NCI-H524 (cell line): ENCODE measurements at regions not wholly inside any gene's neighbourhood (a gene's known extent, or its start where the extent isn't known, plus 50 kb on each side); places are given as distances from the start of the nearest gene placed in this dataset.
A peak's percentile ranks its signal among the peaks of the same experiment; 100 is the strongest.
"Not testable (repeated sequence)": the region's sequence is repeated elsewhere in the genome, so short reads cannot be mapped to it uniquely, and the experiment has no call there.

ENCODE experiments used
- DNase-seq, 2 experiments: peaks; one replicate each; lab custom pipeline; 2025; lab: John Stamatoyannopoulos, UW

DNA sequence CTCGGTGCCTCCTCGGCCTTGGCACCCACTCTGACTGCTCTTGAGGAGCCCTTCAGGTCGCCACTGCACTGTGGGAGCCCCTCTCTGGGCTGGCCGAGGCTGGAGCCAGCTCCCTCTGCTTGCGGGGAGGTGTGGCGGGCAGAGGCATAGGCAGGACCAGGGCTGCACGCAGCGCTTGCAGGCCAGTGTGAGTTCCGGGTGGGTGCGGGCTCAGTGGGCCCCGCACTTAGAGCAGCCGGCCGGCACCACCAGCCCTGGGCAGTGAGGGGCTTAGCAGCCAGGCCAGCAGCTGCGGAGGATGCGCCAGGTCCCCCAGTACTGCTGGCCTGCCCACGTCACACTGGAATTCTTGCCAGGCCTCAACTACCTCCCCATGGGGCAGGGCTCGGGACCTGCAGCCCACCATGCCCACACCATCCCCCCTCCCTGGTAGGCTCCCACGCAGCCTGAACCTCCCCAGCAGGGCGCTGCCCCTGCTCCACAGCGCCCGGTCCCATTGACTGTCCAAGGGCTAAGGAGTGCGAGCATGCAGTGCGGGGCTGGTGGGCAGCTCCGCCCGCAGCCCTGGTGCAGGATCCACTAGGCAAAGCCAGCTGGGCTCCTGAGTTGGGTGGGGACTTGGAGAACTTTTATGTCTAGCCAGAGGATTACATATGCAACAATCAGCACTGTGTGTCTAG, 602.9 kb upstream of the ST8SIA4 start:
- DNase-seq, result no peak

DNA sequence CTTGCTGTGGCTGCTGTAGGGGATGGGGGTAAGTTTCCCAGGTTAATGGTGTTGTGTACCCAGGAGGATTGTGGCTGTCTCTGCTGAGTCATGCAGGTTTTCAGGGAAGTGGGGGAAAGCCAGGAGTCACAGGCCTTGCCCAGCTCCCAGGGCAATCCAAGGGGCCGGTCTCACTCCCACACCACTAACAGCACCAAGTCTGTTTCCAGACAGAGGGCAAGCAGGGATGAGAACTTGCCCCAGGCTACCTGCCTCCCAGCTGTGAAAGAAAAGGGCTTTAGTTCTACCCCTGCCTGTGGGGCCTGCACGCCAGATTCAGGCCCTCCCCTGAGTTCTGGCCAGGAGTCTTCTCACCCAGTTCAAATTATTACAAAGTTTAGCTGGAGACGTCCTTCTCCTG, 579.8 kb upstream of the ST8SIA4 start:
- DNase-seq, result no peak

DNA sequence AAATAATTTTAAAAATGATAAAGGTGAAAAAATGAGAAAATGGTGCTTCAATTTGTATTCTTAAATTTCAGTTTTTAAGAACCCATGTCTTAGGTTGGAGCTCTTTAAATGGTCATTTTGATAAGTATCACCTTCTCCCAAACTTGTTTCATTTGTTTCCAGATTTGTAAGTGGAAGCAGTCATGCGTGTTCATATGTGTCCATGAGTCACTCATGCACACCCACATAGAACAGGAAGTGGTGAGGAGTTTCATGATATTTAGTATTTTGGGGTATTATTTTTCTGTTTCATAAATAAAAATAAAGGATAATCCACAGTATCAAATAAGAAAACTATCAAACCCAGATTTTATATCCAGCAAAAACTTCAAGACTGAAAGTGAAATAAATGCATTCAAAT, 570.4 kb upstream of the ST8SIA4 start:
- DNase-seq, result no peak

DNA sequence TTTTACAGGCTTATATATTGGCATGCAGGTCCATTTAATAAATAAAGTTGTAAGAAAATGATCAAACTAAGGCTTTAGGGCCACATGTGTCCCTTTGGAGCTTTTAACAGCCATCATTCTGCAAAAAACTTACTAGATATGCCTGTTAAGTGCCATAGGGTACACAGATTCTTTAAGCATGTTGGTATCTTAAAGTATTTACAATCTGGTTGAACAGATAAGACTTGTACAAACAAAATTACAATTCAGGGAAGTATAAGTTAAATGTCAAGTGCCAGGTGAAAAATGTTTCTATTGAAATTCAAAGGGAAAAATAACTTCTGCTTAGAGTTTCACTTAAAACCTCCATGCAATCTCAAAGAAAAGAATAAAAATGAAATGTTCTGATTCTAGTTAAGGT, 558.4 kb upstream of the ST8SIA4 start:
- no peak for DNase-seq

DNA sequence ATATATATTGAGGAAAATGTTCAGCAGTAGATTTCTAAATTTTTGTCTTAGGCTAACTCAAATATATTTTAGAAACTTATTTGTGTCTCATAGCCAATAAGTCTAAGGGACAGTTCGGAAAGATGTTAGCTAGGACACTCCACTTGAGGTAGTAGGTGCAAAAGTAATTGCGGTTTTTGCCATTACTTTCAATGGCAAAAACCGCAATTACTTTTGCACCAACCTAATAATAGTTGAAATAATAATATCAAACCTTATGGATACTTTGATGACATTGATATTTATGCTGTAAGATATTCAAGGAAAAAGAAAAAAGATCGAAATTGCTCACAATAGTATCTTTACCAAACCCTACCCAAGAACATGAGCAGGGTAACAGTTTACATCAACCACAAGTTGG, 555.5 kb upstream of the ST8SIA4 start:
- DNase-seq, result no peak

DNA sequence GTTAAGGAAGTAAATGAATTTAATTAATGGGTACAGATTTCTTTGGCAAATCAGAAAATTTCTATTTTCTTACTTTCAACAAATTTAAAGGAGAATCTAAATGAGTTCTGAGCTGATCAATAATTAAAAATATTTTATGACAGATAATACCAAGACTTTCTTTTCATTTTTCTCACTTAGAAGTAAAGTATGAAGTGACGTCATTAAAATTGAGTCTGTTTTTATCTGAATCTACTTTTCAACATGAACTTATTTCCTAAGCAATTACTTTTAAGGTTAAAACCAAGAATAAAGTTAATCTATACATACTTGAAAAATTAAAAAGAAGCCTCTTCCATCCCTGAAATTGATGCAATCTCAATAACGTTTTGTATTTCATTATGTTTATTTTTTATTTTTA, 552.8 kb upstream of the ST8SIA4 start:
- no peak for DNase-seq

DNA sequence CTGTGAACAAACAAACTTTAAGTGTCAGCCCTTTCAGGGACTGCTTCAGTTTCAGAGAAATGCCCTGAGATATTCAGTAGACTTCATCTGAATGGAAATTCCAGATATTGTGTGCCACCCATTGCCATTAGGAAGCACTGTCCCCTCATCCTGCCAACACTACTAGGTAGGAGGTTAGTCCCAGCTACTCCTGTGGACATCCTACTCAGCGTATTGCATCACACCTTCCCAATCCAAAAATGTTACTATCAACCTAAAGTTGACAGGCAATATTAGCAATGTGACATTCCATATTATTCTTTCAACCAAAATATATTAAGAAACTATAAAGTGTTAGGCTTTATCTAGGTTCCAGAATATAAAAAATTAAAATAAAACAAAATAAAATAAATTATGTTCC, 552.0 kb upstream of the ST8SIA4 start:
- DNase-seq, result no peak

DNA sequence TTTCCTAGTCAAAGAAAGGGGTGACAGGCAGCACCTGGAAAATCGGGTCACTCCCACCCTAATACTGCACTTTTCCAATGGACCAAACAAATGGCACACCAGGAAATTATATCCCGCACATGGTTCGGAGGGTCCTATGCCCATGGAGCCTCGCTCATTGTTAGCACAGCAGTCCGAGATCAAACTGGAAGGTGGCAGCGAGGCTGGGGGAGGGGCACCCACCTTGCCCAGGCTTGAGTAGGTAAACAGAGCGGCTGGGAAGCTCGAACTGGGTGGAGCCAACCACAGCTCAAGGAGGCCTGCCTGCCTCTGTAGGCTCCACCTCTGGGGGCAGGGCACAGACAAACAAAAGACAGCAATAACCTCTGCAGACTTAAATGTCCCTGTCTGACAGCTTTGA, 539.2 kb upstream of the ST8SIA4 start:
- not testable (repeated sequence) for DNase-seq

DNA sequence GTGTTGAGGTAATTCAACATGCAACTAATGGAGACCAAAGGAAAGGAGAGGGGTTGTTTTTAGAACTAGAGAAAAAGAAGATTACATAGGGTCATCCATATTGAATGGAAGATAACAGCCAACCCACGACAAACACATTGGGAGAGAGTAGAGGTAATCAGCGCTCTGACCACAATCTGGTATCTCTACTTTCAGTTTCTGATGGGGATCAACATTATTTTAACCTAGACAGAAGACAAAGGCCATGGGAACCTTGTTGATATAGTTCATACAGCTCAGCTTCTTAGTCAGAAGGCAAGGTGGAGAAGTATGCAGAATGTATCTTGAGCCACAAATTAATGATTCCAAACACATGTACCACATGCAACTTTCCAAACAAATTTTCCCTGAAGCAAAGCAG, 537.1 kb upstream of the ST8SIA4 start:
- DNase-seq, result no peak

DNA sequence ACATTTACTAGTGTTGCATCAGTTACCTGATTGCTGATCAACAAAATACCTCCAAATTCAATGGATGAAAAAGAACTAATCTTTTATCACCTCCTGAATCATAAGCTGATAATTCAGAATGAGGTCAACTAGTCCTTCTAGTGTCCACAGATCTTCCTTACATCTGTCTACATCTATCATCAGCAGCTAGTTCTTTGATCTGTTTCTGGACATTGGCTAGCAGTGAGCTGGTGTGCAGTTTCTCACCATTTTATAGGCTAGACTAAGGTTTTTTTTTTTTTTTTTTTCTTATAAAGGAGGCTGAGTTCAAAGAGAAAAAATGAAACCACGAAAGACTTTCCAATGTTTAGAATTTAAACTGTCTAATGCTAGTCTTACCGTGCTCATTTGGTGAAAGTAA, 534.3 kb upstream of the ST8SIA4 start:
- no peak for DNase-seq

DNA sequence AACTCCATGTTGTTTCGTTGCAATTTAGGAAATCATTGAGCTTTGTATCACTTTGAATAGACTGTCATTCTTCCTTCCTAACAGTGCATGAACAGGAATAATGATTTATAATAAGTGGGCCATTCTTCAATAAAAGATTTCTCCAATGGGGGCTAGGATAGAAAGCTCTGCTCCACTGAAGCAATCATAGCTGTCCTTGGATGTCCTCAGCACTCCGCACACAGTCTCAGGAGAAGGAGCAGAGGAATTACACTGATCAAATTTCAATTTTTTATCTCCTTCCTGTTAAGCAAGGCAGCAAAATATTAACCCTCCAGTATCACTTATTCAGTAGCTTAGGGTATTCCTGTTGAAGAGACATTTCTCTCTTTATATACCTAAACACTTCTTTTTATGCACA, 532.7 kb upstream of the ST8SIA4 start:
- DNase-seq, result peak in 1 of 2 experiments; percentile 32

DNA sequence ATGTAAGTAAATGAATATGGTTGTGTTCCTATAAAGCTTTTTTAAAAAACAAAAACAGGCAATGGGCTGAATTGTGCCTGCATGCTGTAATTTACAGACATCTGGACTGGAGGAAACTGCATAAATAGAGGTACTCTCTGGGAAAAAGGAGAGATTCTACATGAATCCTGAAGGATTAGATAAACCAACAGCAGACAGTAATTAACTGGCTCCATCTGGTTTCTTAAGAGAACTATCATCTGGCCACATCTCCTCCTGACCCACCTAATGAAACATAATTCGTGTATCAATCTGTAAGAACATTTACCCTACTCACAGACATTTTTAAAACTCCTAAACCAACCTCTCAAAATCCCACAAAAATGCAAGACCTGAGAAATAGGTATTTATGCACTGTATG, 528.1 kb upstream of the ST8SIA4 start:
- DNase-seq, result peak; percentile 71 to 93

DNA sequence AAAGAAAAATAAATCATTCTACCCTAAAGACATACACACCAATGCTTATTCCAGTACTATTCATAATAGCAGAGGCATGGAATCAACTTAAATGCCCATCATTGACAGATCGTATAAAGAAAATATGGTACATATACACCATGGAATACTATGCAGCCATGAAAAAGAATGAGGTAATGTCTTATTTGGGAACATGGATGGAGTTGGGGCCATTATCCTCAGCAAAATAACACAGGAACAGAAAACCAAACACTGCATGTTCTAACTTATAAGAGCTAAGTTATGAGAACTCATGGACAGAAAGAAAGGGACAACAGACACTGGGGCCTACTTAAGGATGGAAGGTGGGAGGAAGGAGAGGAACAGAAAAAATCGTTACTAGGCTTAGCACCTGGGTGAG, 527.5 kb upstream of the ST8SIA4 start:
- no peak for DNase-seq

DNA sequence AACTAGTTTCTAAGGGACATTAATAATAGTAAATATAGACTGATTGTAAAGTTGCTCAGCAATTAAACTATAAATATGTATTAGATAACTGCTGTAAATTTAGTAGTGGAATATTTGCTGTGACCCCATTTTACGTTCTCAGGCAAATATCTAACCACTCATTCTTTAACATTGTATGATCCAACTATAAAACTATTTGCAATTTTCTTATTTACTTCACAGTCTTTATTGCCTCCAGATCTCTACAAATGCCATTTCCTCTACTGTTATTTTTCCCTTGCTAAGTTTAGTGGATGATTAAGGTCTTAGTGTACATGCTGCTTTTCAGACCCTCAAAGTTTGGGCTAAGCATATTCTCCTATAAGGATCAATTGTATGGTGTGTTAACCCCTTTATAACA, 526.2 kb upstream of the ST8SIA4 start:
- DNase-seq, result no peak

DNA sequence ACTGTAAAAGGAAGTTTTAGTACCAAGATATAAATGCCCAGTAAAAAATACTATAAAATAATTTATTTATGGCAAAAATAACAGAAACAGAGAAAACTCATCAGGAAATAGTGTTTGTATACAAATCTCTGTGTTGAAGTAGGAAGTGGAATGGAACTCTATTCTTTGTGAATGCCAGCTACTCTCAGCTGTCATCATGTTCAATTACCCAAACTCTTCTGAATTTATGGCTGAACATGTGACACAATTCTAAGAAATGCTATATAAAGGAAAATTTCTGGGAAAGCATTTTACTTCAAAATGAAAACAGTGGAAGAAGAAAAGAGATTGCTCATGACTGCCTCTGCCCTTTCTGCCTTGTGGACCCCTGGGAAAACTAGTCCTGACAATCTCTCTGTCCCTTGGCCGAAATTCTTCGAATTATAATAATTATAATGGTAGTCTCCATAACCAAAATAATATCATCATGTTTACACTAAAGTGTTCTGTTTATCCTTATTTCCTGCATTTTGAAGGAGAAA, 522.3 kb upstream of the ST8SIA4 start:
- no peak for DNase-seq

DNA sequence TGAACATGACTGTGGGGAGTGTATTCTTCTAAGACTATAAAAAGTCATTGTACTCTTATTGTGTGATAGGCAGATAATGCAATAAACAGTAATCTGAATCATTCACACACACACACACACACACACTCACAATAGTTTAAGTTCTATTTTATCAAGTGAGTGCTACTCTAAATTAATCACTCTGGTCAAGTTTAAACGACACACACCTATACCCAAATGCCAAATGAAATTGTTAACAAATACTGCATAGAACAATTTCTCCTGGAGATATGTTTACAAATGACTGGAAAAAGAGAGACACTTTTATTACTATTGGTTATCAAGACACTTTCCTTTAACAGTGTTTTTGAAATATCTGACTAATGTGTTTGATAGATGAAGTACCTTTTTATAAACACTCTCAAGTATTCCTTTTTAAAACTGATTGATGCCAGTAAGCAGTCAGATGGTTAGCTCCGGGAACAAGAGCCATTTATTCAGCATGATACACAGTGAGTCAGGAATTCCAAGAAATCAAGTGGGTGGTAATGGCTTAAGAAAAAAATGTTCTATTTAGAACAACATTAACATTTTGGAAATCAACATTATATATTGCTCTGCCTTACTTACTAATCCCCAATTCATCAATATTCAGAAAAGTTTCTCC, 521.6 kb upstream of the ST8SIA4 start:
- no peak for DNase-seq

DNA sequence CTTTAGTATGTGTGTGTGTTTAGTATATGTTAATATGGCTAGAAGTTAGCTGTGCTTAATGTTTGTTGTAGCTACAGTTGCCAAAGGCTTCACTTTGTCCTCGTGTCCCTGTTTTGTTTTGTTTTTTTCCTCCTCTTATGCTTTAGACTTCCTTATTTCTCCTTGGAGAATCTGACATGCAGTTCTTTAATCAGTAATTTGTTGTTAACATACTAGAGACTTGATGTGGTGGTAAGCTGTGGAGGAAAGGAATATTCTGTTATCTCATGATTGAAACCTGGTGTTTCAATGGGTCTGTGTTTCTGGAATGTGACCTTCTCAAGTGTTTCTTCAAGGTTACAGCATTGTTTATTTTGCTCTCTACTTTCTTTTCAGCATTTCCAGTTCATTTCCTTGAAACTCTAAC, 515.6 kb upstream of the ST8SIA4 start:
- DNase-seq, result no peak

DNA sequence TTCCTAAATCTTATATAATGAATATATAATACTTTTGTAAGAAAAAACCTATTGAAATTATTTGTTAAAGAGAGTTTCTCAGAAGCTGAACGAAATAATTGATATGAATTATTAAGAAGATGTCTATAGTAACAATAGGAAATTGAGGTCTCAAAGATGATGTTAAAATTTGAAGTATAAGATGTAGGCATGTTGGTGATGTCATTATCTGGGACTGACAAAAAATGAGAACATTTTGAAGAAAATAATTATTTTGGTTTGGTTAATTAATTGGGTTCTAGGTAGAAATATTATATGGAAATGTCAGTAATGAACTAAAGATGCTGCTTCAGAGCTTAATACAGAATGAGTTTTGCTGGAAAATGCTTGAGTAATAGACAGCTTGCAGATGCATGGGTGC, 501.4 kb upstream of the ST8SIA4 start:
- DNase-seq, result no peak

DNA sequence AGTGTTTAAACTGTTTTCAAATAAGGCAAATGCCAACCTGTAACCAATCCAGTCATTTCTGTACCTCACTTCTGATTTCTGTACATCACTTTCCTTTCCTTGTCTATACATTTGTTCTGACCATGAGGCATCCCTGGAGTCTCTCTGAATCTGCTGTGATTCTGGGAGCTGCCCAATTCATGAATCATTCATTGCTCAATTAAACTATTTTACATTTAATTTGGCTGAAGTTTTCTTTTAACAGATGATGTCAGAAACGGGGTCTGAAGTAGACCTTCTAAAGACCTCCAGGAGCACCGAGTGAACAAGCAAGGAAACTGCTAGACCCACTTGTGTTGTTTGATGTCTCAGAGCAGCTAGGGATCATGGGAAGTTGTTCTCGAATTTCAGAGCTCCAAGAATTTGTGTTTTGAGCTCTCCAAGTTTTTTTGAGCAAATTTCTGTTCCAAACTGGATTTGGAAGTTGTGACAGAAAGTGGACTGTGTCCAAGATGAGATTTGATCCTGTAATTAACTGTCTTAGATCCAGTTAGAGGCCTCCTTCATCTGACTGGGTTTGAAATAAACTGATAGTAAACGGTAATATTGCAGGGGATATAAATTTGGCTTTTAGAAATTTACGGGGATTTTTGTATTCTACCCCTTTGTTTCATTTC, 490.8 kb upstream of the ST8SIA4 start:
- no peak for DNase-seq

DNA sequence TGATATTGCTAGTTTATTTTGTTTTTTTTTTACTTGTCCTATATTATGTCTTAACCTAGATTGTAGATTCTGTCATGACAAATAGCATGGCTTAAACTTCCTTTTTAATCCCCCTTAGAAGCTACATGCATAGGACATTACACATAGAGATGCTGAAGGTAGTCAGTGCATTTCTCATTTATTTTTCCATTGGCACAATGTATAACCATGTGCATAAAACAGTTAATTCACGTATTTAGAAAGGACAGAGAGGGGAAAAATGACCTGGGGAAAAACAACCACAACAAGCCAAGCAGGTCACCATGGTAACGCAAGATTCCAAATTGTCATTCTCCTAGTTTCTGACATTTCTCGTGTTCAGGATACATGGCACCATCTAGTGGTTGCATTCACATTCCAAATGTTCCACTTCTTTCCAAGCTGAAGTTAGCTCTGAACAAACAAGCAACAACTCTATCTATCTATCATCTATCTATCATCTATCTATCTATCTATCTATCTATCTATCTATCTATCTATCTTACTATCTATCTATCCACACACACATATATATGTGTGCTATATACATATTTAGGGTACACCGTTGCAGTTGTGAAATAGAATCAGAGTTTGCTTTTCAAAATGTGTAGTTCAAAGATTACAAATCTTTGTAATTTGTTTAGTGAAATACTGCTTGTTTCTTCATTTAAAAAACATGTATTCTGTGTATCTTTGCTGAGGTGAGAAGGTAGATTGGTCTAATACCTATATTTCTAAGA, 487.2 kb upstream of the ST8SIA4 start:
- peak; percentile 34 to 60 for DNase-seq

DNA sequence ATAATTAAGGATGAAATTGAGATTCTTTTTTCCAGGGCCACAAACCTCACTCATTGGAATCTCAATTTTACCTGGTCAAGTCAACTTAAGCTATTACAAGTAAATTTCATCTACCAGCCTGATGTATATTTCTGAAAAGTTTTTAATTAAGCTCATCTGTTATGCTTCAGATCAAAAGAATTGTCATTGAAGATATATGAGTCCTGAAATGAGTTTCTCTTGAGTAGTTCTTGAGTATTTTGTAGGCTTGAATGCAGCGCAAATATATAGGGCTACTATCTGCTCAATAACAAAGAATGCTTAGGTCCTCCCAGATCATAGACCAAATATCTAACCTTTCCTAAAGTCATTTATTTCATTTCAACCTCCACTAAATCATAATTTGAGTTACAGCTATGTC, 482.2 kb upstream of the ST8SIA4 start:
- DNase-seq, result no peak

DNA sequence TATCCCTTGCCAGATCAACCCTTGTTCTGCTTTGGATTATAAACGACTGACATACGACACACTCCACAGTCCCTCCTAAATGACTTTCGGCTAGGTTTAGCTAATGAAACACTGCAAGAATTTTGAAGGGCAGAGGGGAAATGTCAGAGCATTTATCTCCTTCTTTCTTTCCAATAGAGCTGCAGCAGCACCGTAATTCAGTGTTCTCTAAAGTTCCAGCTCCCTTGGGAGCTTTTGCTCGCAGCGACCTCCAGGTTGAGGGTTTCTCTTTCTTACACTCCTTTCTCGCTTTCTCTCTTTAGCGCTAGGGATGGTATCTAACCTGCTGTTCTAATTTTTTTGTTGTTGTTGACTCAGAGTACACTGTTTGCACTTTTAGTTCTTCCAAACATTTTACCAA, 467.1 kb upstream of the ST8SIA4 start:
- DNase-seq, result no peak

DNA sequence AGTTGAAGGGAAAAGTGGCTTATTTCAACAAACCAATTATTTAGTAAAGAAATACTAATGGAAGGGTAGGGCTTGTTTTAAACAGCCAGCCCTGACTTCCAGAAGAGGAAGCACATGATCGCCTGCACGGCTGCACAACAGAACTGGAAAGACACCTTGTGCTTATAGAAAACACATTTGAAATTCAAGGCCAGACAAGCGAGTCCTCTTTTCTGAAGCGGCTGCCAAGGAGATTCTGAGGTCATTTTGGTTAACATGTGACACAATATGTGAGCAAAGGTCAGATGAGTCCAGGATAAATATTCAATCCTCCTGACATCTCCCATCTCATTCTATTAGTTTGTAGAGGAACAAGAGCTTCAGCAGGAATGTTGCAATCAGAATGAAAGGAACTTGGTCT, 461.4 kb upstream of the ST8SIA4 start:
- DNase-seq, result no peak
